ENCODE measurements at regions not wholly inside any gene's neighbourhood (a gene's known extent, or its start where the extent isn't known, plus 50 kb on each side); places are given as distances from the start of the nearest gene placed in this dataset.

GRCh38 chr4:128549636-128550035, 259.9 kb upstream of the JADE1 start:
- no peak for TF ChIP-seq CTCF (conservative IDR thresholded peaks at IDR 0.05; ENCODE audit: low read length)
- TF ChIP-seq EZH2phosphoT487 (IDR thresholded peaks at IDR 0.05; ENCODE audit: borderline replicate concordance): no peak
